K562 (cell line): ENCODE measurements at regions not wholly inside any gene's neighbourhood (a gene's known extent, or its start where the extent isn't known, plus 50 kb on each side); places are given as distances from the start of the nearest gene placed in this dataset.

Experiments
- ATAC-seq: fragments of 200-7000 bp; cut with Tn5 transposase; 3 replicates; pipeline ENCODE4 v1.9.1; 2020; ENCODE audit warnings: moderate library complexity
- BruUV-seq: library from RNA; stranded (reverse); fragments of 400-500 nt; replicated peaks from 2 replicates; lab custom pipeline; 2021; lab: Mats Ljungman, UMichigan
- CTCF ChIA-PET: fragments of 300-600 bp; formaldehyde crosslinking; extraction: SDS; loops from one replicate; lab custom pipeline; 2021; ENCODE audit warnings: low intra/inter-chr PET ratio; lab: Yijun Ruan, JAX
- POLR2A ChIA-PET: fragments of 300-600, 350-650 bp; sonication (Branson Sonifier 250); formaldehyde crosslinking; extraction: SDS; loops from one replicate; lab custom pipeline; 2021; ENCODE audit warnings: antibody characterized with exemption, inconsistent platforms; lab: Yijun Ruan, JAX
- DNase-seq, 4 experiments: peaks; one replicate each; pipeline versions ENCODE4 v3.0.0 to v3.0.0-alpha.2; 2011 to 2018; ENCODE audit warnings: low spot score in 3 of 4, mixed read lengths in 3 of 4; ENCODE audit errors: extremely low read depth in 1 of 4
- FAIRE-seq: peaks from 2 replicates; lab custom pipeline; 2011; peaks lifted over from hg19 to GRCh38; lab: Jason Lieb, UNC
- H2AFZ ChIP-seq: 2 replicates; pipeline ENCODE4 v1.6.0; 2011; ENCODE audit warnings: low read depth, low read length, control low read depth, inconsistent platforms
- H3K27ac ChIP-seq: fragments of 200-600 bp; 3 replicates; pipeline ENCODE4 v1.8.0; 2011; ENCODE audit warnings: low read depth, mild to moderate bottlenecking, control low read depth, inconsistent platforms, low read length, moderate library complexity, mixed read lengths; ENCODE audit errors: extremely low read depth
- H3K27me3 ChIP-seq, 2 experiments: fragments of 300-600 bp in 1 of 2; 2 replicates in 1 of 2; 3 replicates in 1 of 2; pipeline versions ENCODE4 v1.6.0 to v1.8.0; 2011; ENCODE audit warnings: inconsistent platforms in 2 of 2, low read length in 2 of 2, mild to moderate bottlenecking in 1 of 2, mixed read lengths in 1 of 2, moderate library complexity in 1 of 2; ENCODE audit not compliant: control insufficient read depth in 2 of 2, insufficient read depth in 2 of 2
- H3K36me3 ChIP-seq: fragments of 300-600 bp; 3 replicates; pipeline ENCODE4 v1.8.0; 2011; ENCODE audit warnings: mild to moderate bottlenecking, low read length, inconsistent platforms; ENCODE audit not compliant: control insufficient read depth, insufficient read depth
- H3K4me1 ChIP-seq, 2 experiments: fragments of 200-600 bp in 1 of 2; replicated peaks in 1 of 2; 2 replicates in 1 of 2; 3 replicates in 1 of 2; pipeline versions ENCODE4 v1.5.1 to v1.8.0; 2011; ENCODE audit warnings: inconsistent platforms in 2 of 2, low read length in 2 of 2, mild to moderate bottlenecking in 1 of 2, mixed read lengths in 1 of 2, moderate library complexity in 1 of 2; ENCODE audit not compliant: control insufficient read depth in 2 of 2, insufficient read depth in 2 of 2
- H3K4me2 ChIP-seq: 2 replicates; pipeline ENCODE4 v1.6.1; 2011; ENCODE audit warnings: low read length, control low read depth, inconsistent platforms, mixed read lengths; ENCODE audit not compliant: insufficient read depth
- H3K4me3 ChIP-seq: fragments of 200-600 bp; sonication (generic), shearing (Covaris generic); 2 replicates; pipeline ENCODE4 v1.5.1; 2016; ENCODE audit warnings: control low read depth, inconsistent platforms
- H3K79me2 ChIP-seq: fragments of 200-600 bp; 3 replicates; pipeline ENCODE4 v1.8.0; 2011; ENCODE audit warnings: low read length, inconsistent platforms; ENCODE audit not compliant: control insufficient read depth, insufficient read depth
- H3K9ac ChIP-seq, 2 experiments: 2 replicates each; pipeline versions ENCODE4 v1.6.0 to v1.6.1; 2011; ENCODE audit warnings: low read depth in 2 of 2, low read length in 2 of 2, control low read depth in 1 of 2, inconsistent platforms in 1 of 2, mild to moderate bottlenecking in 1 of 2, mixed read lengths in 1 of 2; ENCODE audit not compliant: insufficient read depth in 1 of 2
- H3K9me1 ChIP-seq: one replicate; pipeline ENCODE4 v1.6.0; 2011; ENCODE audit warnings: inconsistent platforms, mild to moderate bottlenecking, low read length, moderate library complexity; ENCODE audit not compliant: control insufficient read depth, insufficient read depth
- H3K9me3 ChIP-seq: replicated peaks from 2 replicates; pipeline ENCODE4 v1.5.1; 2011; ENCODE audit warnings: low read depth, low read length, inconsistent platforms; ENCODE audit not compliant: control insufficient read depth, insufficient read depth
- H4K20me1 ChIP-seq: replicated peaks from 2 replicates; pipeline ENCODE4 v1.6.1; 2011; ENCODE audit warnings: low read length, inconsistent platforms, mixed read lengths; ENCODE audit not compliant: control insufficient read depth, insufficient read depth
- CHD4 ChIP-seq: fragments of 200-600 bp; sonication (generic); IDR thresholded peaks from 3 replicates; pipeline ENCODE4 v1.6.1; 2012; ENCODE audit warnings: low read depth, mild to moderate bottlenecking, mixed read lengths, low read length, inconsistent platforms; ENCODE audit not compliant: insufficient read depth, insufficient replicate concordance, poor library complexity, severe bottlenecking
- CTCF ChIP-seq, 3 experiments: IDR thresholded peaks in 2 of 3; conservative IDR thresholded peaks in 1 of 3; 2 replicates each; pipeline ENCODE4 v1.5.1; 2011 to 2012; ENCODE audit warnings: low read length in 3 of 3, mild to moderate bottlenecking in 3 of 3, control low read depth in 2 of 3, improper control_type of control experiment in 1 of 3, inconsistent platforms in 1 of 3, low read depth in 1 of 3, mixed read lengths in 1 of 3, moderate library complexity in 1 of 3; ENCODE audit not compliant: insufficient read depth in 2 of 3
- EZH2 ChIP-seq: IDR thresholded peaks from 2 replicates; pipeline ENCODE4 v1.6.1; 2012; ENCODE audit warnings: low read depth, mild to moderate bottlenecking, inconsistent platforms, low read length, borderline replicate concordance
- FOXJ3 ChIP-seq: sonication (generic); formaldehyde crosslinking; IDR thresholded peaks from 2 replicates; pipeline ENCODE4 v1.4.0; 2020; ENCODE audit warnings: mild to moderate bottlenecking, missing genetic modification reagents
- HNRNPK ChIP-seq: fragments of 200-400 bp; formaldehyde crosslinking; IDR thresholded peaks from one replicate; pipeline ENCODE4 v1.6.1; 2018; ENCODE audit warnings: mild to moderate bottlenecking, low read depth, low read length; ENCODE audit not compliant: poor library complexity, severe bottlenecking
- MAFG ChIP-seq: fragments of 450-650 bp; conservative IDR thresholded peaks from 2 replicates; pipeline ENCODE4 v1.6.1; 2016; ENCODE audit warnings: missing genetic modification characterization, missing compliant biosample characterization
- SLC30A9 ChIP-seq: fragments of 250-450 bp; sonication (Bioruptor Pico); IDR thresholded peaks from 2 replicates; pipeline ENCODE4 v1.8.0; 2022; ENCODE audit warnings: mild to moderate bottlenecking, moderate library complexity
- SRSF1 ChIP-seq: fragments of 200-400 bp; formaldehyde crosslinking; IDR thresholded peaks from 2 replicates; pipeline ENCODE4 v1.6.1; 2017; ENCODE audit warnings: mild to moderate bottlenecking, low read depth, low read length, moderate library complexity
- ZNF395 ChIP-seq: fragments of 200-800 bp; sonication (Bioruptor generic); IDR thresholded peaks from 2 replicates; pipeline ENCODE4 v1.6.1; 2017; ENCODE audit warnings: missing genetic modification characterization, missing compliant biosample characterization
- WGBS: fragments of 100-300 bp; shearing (Covaris generic); methylation state at CpG from one replicate; pipeline ENCODE4 v1.1.6; 2016; ENCODE audit warnings: low coverage, mixed read lengths; ENCODE audit not compliant: insufficient coverage; ENCODE audit errors: missing lambda C conversion rate; 5-methylcytosine and 5-hydroxymethylcytosine counted together
- in situ Hi-C: fragments of 300-500 bp; cut with MboI; formaldehyde crosslinking; loops from 4 replicates; pipeline ENCODE4 v1.15.0; 2018; ENCODE audit warnings: inconsistent platforms, mixed read lengths
- intact Hi-C: fragments of 100-400 bp; cut with micrococcal nuclease; formaldehyde crosslinking; loops from 2 replicates; pipeline ENCODE4 v1.14.2; 2022

GRCh38 chr6:112459758-112460304, 112.7 kb downstream of the RFPL4B start:
- Histone ChIP-seq H3K9me3 (no peaks in the 10 kb centered on the region), H2AFZ (no peak overlapping the region), H3K27me3 (no peaks in the 10 kb centered on the region), H3K27ac (no peak overlapping the region), H4K20me1 (no peaks in the 10 kb centered on the region)
- DNase-seq (no peak), FAIRE-seq (no peak), ATAC-seq (no peak)
- BruUV-seq: no TSS peak
- POLR2A ChIA-PET: no interaction called here
- TF ChIP-seq FOXJ3 (no peak), ZNF395 (no peak), MAFG (tag) (no peak), HNRNPK (no peak), CTCF (IDR thresholded peaks at IDR 0.05 in 2 of 3, conservative IDR thresholded peaks at IDR 0.05 in 1 of 3; ENCODE audit: insufficient read depth in 2 of 3, low read depth in 1 of 3, low read length in 3 of 3) (no peak), SRSF1 (no peak), EZH2 (no peak), SLC30A9 (CRISPR knock-in tag) (no peak), CHD4 (no peak)
- TF ChIP-seq, all 486 proteins: peak for 0
- in situ Hi-C loops (no loop called here), intact Hi-C loops (no loop called here)
- H3K79me2 ChIP-seq: no peaks in the 10 kb centered on the region
- 0% methylated on average over 2 of the region's 2 CpGs for WGBS
- CTCF ChIA-PET: no interaction called here
- no peak overlapping the region for H3K4me3 ChIP-seq
- no peak overlapping the region for H3K9ac ChIP-seq
- no peak overlapping the region for H3K4me2 ChIP-seq
- no peaks in the 10 kb centered on the region for H3K4me1 ChIP-seq
- no peaks in the 10 kb centered on the region for H3K36me3 ChIP-seq
- H3K9me1 ChIP-seq: no peaks in the 10 kb centered on the region
